22Rv1 (cell line): ENCODE measurements at regions not wholly inside any gene's neighbourhood (a gene's known extent, or its start where the extent isn't known, plus 50 kb on each side); places are given as distances from the start of the nearest gene placed in this dataset.

Experiments used
- ZFX ChIP-seq: fragments of 450-650 bp; IDR thresholded peaks from 2 replicates; pipeline ENCODE4 v1.6.1; 2017; ENCODE audit warnings: antibody characterized with exemption, borderline replicate concordance
- TF ChIP-seq, protein P1 (sequence below): fragments of 450-650 bp; IDR thresholded peaks from 2 replicates; pipeline ENCODE4 v1.5.1; 2017; ENCODE audit warnings: mild to moderate bottlenecking

DNA sequence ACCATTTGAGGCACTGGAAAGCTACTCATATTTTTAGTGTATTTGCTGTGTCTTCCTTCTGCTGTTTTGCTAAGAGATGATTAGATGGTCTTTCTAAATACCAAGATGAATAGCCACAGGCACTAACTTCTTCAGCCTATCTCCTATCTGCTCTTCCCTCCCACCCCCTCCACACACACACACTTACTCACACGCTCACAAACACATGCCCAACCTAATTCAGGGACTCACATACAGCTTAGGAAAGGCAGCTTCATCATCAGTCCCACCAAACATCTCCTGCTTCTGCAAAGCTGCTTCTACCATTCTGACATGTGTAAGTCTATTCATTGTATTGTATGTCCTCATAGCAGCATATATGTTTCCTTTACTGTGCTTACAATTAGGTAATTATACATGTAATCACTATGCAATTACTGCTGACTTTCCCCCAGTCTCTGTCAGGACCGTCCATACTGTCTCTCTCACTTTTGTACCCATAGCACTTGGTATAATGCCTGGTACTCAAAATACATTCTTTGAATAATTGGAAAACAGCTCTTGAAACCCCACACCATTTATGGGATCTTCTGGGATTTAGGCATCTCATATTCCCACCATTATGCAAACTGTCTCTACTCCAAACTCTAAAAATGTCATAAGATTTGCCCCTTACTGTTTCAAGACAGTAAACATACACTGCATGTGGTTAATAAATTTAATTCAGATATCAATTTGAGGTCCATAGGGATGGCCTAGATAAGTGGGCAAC, 83.3 kb upstream of the HIF1A start:
- TF ChIP-seq, protein P1, sequence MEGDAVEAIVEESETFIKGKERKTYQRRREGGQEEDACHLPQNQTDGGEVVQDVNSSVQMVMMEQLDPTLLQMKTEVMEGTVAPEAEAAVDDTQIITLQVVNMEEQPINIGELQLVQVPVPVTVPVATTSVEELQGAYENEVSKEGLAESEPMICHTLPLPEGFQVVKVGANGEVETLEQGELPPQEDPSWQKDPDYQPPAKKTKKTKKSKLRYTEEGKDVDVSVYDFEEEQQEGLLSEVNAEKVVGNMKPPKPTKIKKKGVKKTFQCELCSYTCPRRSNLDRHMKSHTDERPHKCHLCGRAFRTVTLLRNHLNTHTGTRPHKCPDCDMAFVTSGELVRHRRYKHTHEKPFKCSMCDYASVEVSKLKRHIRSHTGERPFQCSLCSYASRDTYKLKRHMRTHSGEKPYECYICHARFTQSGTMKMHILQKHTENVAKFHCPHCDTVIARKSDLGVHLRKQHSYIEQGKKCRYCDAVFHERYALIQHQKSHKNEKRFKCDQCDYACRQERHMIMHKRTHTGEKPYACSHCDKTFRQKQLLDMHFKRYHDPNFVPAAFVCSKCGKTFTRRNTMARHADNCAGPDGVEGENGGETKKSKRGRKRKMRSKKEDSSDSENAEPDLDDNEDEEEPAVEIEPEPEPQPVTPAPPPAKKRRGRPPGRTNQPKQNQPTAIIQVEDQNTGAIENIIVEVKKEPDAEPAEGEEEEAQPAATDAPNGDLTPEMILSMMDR: no peak
- no peak for TF ChIP-seq ZFX
